Osteoblast (primary cell): ENCODE measurements at regions not wholly inside any gene's neighbourhood (a gene's known extent, or its start where the extent isn't known, plus 50 kb on each side); places are given as distances from the start of the nearest gene placed in this dataset.

Source experiments
- DNase-seq: peaks from one replicate; pipeline ENCODE4 v3.0.0; 2011; ENCODE audit warnings: low spot score, mixed read lengths; ENCODE audit not compliant: insufficient read length; ENCODE audit errors: missing footprints
- H2AFZ ChIP-seq: 2 replicates; pipeline ENCODE4 v1.6.0; 2011; ENCODE audit warnings: mild to moderate bottlenecking, low read length
- H3K27ac ChIP-seq: 2 replicates; pipeline ENCODE4 v1.5.1; 2011; ENCODE audit warnings: mild to moderate bottlenecking, low read depth, low read length, moderate library complexity
- H3K27me3 ChIP-seq: 2 replicates; pipeline ENCODE4 v1.6.0; 2012; ENCODE audit warnings: mild to moderate bottlenecking, control low read depth, inconsistent platforms, low read length, moderate library complexity; ENCODE audit not compliant: insufficient read depth
- H3K36me3 ChIP-seq: 2 replicates; pipeline ENCODE4 v1.5.1; 2011; ENCODE audit warnings: mild to moderate bottlenecking, low read length, control low read depth, moderate library complexity; ENCODE audit not compliant: insufficient read depth
- H3K4me1 ChIP-seq: 2 replicates; pipeline ENCODE4 v1.5.1; 2011; ENCODE audit warnings: mild to moderate bottlenecking, low read length, control low read depth, moderate library complexity; ENCODE audit not compliant: insufficient read depth
- H3K4me2 ChIP-seq: 2 replicates; pipeline ENCODE4 v1.6.0; 2011; ENCODE audit warnings: mild to moderate bottlenecking, low read length; ENCODE audit not compliant: insufficient read depth
- H3K4me3 ChIP-seq: fragments of 200-600 bp; sonication (generic); 3 replicates; pipeline ENCODE4 v1.5.1; 2012; ENCODE audit warnings: mild to moderate bottlenecking, low read length, inconsistent platforms; ENCODE audit not compliant: insufficient read depth
- H3K79me2 ChIP-seq: 2 replicates; pipeline ENCODE4 v1.6.0; 2012; ENCODE audit warnings: mild to moderate bottlenecking, low read length, control low read depth, inconsistent platforms; ENCODE audit not compliant: insufficient read depth
- H3K9me3 ChIP-seq: 2 replicates; pipeline ENCODE4 v1.5.1; 2011; ENCODE audit warnings: low read depth, low read length, control low read depth
- H4K20me1 ChIP-seq: 2 replicates; pipeline ENCODE4 v1.6.0; 2012; ENCODE audit warnings: mild to moderate bottlenecking, low read length, control low read depth; ENCODE audit not compliant: insufficient read depth
- TF ChIP-seq, protein P1 (sequence below): IDR thresholded peaks from 2 replicates; pipeline ENCODE4 v1.5.1; 2011; ENCODE audit warnings: mild to moderate bottlenecking, low read depth, low read length, moderate library complexity; ENCODE audit errors: extremely low read depth

DNA sequence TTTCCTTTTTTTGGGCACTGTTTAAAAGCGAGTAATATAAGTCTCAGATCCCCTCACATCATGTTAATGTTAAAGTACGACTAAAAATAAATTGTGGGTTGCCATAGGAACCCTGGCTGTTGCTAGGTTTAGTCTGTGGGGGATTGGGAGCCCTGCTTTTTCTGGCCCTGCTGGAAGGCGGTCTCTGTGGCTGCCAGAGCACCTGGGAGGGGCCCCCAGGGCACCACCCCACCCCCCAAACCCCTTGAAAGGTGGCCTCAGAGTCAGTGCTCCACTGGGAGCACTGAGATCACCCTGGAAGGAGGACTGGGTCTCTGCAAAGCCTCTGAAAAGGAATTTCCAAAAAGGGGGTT is 66.2 kb upstream of the NEURL1B start:
- Histone ChIP-seq H3K9me3 (no peaks in the 10 kb centered on the region), H3K4me3 (no peak overlapping the region), H4K20me1 (no peaks in the 10 kb centered on the region), H3K27me3 (peaks cover 23% of the 10 kb centered on the region), H2AFZ (no peak overlapping the region), H3K4me2 (no peak overlapping the region), H3K36me3 (no peaks in the 10 kb centered on the region), H3K4me1 (no peaks in the 10 kb centered on the region), H3K27ac (no peak overlapping the region), H3K79me2 (no peaks in the 10 kb centered on the region)
- DNase-seq = no peak
- TF ChIP-seq, protein P1, sequence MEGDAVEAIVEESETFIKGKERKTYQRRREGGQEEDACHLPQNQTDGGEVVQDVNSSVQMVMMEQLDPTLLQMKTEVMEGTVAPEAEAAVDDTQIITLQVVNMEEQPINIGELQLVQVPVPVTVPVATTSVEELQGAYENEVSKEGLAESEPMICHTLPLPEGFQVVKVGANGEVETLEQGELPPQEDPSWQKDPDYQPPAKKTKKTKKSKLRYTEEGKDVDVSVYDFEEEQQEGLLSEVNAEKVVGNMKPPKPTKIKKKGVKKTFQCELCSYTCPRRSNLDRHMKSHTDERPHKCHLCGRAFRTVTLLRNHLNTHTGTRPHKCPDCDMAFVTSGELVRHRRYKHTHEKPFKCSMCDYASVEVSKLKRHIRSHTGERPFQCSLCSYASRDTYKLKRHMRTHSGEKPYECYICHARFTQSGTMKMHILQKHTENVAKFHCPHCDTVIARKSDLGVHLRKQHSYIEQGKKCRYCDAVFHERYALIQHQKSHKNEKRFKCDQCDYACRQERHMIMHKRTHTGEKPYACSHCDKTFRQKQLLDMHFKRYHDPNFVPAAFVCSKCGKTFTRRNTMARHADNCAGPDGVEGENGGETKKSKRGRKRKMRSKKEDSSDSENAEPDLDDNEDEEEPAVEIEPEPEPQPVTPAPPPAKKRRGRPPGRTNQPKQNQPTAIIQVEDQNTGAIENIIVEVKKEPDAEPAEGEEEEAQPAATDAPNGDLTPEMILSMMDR = no peak

DNA sequence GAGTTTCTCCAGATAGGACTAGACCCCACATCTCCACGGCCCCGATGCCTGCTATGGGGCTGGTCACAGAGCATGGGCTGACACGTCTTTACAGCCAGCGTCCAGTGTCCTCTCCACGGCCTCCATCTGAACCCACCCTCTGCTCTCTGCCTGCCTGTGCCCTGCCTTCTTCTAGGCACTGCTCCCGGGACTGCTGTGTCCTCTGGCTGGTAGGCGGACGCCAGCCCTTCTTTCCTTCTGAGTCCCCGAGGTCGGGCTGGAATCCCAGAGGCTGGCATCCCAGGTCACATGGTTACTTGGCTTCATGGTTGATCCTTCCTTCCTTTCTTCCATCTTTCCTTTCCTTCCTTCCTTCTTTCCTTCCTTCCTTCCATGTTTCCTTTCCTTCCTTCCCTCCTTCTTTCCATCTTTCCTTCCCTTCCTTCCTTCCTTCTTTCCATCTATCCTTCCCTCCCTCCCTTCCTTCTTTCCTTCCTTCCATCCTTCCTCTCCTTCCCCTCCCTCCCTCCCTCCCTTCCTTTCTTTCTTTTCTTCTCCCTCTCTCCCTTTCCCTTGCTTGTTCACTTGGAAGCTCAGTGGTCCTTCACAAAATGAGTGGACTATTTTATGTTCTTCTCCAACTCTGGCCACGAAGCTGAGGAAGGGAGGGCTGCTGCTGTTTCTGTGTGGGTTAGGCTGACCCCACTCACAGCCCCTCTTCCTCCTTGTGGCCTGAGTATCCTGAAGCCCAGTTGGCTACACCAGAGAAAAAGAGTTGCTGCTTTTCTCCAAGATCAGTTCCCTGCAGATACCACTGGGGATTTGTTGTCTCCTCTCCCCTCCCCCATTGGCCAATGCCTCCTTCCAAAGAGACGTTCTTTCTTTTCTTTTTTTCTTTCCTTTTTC is 66.8 kb upstream of the NEURL1B start:
- peaks cover 27% of the 10 kb centered on the region for H3K27me3 ChIP-seq
- no peaks in the 10 kb centered on the region for H3K4me1 ChIP-seq
- no peak overlapping the region for H2AFZ ChIP-seq
- H3K36me3 ChIP-seq = no peaks in the 10 kb centered on the region
- H3K9me3 ChIP-seq = no peaks in the 10 kb centered on the region
- no peak overlapping the region for H3K27ac ChIP-seq
- TF ChIP-seq, protein P1 = no peak
- H4K20me1 ChIP-seq = no peaks in the 10 kb centered on the region
- no peak for DNase-seq
- H3K79me2 ChIP-seq = no peaks in the 10 kb centered on the region
- H3K4me3 ChIP-seq = no peak overlapping the region
- H3K4me2 ChIP-seq = no peak overlapping the region

DNA sequence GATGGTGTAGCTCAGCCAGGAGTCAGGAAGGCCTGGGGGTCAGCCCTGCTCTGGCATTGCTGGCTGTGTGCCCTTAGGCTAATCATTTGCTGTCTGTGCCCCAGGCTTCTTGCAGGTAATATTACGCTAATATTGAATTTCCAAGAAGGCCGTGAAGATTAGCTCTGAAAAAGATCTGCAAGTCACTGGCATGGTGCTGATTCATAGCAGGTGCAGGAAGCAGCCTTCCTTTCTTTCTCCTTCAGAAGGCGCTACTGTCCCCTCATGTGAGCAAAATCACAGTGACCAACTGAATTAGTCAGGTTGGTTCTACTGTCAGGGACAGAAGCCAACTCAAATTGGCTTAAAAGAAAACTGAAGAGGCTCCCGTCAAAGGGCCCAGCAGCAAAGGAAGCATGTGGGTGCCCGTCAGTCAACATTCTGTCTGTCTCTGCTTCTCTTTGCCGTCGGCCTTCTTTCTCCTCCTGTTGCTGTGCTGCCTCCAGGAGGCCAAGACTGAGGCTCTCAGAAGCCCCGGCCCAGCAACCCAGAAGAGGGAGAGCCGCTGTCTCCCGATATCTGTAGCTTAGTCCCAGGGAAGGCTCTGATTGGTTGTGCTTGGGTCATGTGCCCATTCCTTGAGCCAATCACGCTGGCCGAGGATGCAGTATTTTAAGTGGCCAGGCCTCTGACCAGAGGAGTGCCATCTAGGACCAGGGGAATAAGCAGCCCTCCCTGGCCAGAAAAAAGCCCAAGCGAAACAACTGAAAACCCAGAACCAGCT is 67.8 kb upstream of the NEURL1B start:
- H3K9me3 ChIP-seq = no peaks in the 10 kb centered on the region
- H3K4me3 ChIP-seq = no peak overlapping the region
- H3K4me2 ChIP-seq = no peak overlapping the region
- H3K4me1 ChIP-seq = no peaks in the 10 kb centered on the region
- no peak for DNase-seq
- TF ChIP-seq, protein P1 = no peak
- H3K27ac ChIP-seq = no peak overlapping the region
- no peaks in the 10 kb centered on the region for H3K36me3 ChIP-seq
- H4K20me1 ChIP-seq = no peaks in the 10 kb centered on the region
- H2AFZ ChIP-seq = no peak overlapping the region
- peaks cover 27% of the 10 kb centered on the region for H3K27me3 ChIP-seq
- H3K79me2 ChIP-seq = no peaks in the 10 kb centered on the region

DNA sequence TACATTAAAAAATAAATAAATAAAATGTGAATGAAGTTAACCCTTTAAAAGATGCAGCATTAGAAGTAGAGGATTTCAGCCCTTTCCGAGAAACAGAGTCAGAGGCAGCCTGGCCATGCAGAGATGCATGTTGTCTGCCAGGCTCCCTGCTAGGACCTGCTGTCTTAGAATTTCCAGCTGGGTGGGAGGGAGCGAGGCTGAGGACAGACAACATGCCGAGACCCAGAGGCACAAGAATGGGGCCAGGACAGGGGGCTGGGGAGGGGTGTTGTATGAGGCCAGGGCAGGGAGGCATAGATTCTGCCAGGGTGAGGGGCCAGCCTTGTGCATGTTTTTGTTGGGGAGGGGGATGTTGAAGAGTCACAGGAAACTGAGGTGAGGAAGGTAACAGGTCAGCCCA is 68.6 kb upstream of the NEURL1B start:
- H3K4me1 ChIP-seq = no peaks in the 10 kb centered on the region
- TF ChIP-seq, protein P1 = no peak
- no peaks in the 10 kb centered on the region for H3K79me2 ChIP-seq
- no peak overlapping the region for H3K4me3 ChIP-seq
- no peaks in the 10 kb centered on the region for H4K20me1 ChIP-seq
- no peaks in the 10 kb centered on the region for H3K36me3 ChIP-seq
- H3K27ac ChIP-seq = no peak overlapping the region
- no peak overlapping the region for H3K4me2 ChIP-seq
- no peaks in the 10 kb centered on the region for H3K9me3 ChIP-seq
- peaks cover 27% of the 10 kb centered on the region for H3K27me3 ChIP-seq
- H2AFZ ChIP-seq = no peak overlapping the region
- DNase-seq = no peak
